Thyroid gland (tissue), 4 donors: ENCODE measurements at regions not wholly inside any gene's neighbourhood (a gene's known extent, or its start where the extent isn't known, plus 50 kb on each side); places are given as distances from the start of the nearest gene placed in this dataset.

Experiments
- DNase-seq, 2 donors: peaks; one replicate each; pipeline ENCODE4 v3.0.0-alpha.2; 2019
- H3K27ac ChIP-seq, 3 donors: fragments of 200-600 bp; sonication (generic); 1 replicate in 2 of 3; 2 replicates in 1 of 3; pipeline ENCODE4 v1.5.1; 2016 to 2019; ENCODE audit warnings: mild to moderate bottlenecking in 1 of 3, moderate library complexity in 1 of 3
- H3K27me3 ChIP-seq: fragments of 200-600 bp; sonication (generic); one replicate; pipeline ENCODE4 v1.5.1; 2019
- H3K36me3 ChIP-seq, 2 donors: fragments of 200-600 bp; sonication (generic); one replicate each; pipeline ENCODE4 v1.5.1; 2016 to 2019
- H3K4me1 ChIP-seq, 2 donors: fragments of 200-600 bp; sonication (generic); one replicate each; pipeline ENCODE4 v1.5.1; 2017 to 2019
- H3K4me3 ChIP-seq, 3 donors: fragments of 200-600 bp; sonication (generic); replicated peaks in 1 of 3; 1 replicate in 2 of 3; 2 replicates in 1 of 3; pipeline ENCODE4 v1.5.1; 2016; ENCODE audit warnings: mild to moderate bottlenecking in 1 of 3
- H3K9me3 ChIP-seq: fragments of 200-600 bp; sonication (generic); one replicate; pipeline ENCODE4 v1.5.1; 2017
- POLR2A ChIP-seq, 2 donors: fragments of 450-650 bp; IDR thresholded peaks; one replicate each; pipeline ENCODE4 v1.6.1; 2017; ENCODE audit warnings: antibody characterized with exemption in 2 of 2, mild to moderate bottlenecking in 2 of 2, moderate library complexity in 1 of 2
- WGBS, 2 donors: methylation state at CpG; one replicate each; pipeline ENCODE4 v1.1.5; 2017; 5-methylcytosine and 5-hydroxymethylcytosine counted together
- intact Hi-C: fragments of 100-400 bp; cut with DNase I; formaldehyde crosslinking; loops from one replicate; pipeline ENCODE4 v1.15.1; 2023
- TF ChIP-seq, protein P1 (sequence below), 6 experiments: fragments of 200-600 bp in 3 of 6; fragments of 450-650 bp in 3 of 6; sonication (generic) in 3 of 6; IDR thresholded peaks; one replicate each; pipeline ENCODE4 v1.5.1; 2016 to 2019; ENCODE audit warnings: antibody characterized with exemption in 6 of 6, mild to moderate bottlenecking in 2 of 6, inconsistent platforms in 1 of 6, moderate library complexity in 1 of 6

DNA sequence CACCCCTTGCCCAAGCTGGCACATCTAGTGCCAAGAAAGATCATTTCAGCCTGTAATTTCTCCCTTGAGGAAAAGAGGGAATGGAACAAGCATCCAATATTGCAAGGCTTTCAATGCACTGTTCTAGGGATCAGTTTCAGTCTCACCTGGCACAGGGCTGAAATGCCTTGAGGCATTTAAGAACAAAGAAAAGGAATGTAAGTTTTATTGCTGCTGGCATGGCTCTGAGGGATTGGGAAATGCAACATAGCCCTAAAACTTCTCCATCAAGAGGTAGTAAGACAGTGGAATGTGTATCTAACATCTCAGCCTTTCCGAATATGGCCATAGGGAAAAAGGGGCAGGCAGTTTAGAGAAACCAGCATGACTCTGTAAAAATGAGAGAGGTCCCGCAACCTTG lies 732.6 kb upstream of the LCORL start:
- Histone ChIP-seq H3K4me3 (no peak overlapping the region), H3K36me3 (no peaks in the 10 kb centered on the region), H3K4me1 (no peaks in the 10 kb centered on the region), H3K27me3 (no peaks in the 10 kb centered on the region), H3K27ac (no peak overlapping the region), H3K9me3 (no peaks in the 10 kb centered on the region)
- WGBS, 2 donors, result 93 to 97% methylated on average over 2 of the region's 2 CpGs
- intact Hi-C loops, result no loop called here
- no peak for DNase-seq
- no peak for TF ChIP-seq POLR2A (IDR thresholded peaks at IDR 0.05)
- TF ChIP-seq, protein P1, sequence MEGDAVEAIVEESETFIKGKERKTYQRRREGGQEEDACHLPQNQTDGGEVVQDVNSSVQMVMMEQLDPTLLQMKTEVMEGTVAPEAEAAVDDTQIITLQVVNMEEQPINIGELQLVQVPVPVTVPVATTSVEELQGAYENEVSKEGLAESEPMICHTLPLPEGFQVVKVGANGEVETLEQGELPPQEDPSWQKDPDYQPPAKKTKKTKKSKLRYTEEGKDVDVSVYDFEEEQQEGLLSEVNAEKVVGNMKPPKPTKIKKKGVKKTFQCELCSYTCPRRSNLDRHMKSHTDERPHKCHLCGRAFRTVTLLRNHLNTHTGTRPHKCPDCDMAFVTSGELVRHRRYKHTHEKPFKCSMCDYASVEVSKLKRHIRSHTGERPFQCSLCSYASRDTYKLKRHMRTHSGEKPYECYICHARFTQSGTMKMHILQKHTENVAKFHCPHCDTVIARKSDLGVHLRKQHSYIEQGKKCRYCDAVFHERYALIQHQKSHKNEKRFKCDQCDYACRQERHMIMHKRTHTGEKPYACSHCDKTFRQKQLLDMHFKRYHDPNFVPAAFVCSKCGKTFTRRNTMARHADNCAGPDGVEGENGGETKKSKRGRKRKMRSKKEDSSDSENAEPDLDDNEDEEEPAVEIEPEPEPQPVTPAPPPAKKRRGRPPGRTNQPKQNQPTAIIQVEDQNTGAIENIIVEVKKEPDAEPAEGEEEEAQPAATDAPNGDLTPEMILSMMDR (IDR thresholded peaks at IDR 0.05), result no peak

DNA sequence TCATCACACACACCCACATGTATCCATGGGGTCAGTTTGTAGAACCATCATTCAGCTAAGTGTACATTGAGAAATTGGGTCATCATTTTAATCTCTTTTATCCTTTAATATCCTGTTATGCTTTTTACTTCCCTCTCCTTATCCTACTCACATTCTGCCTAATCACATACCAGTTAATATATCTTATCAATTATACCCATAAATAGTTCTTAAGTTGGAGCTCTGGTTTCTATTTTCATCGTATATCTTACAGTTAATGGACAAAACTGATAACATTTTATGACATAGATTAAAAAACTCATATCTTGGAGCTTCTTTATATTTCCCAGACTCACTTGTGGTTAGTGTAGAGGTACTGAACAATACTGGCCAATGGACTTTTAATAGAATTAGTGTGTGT lies 729.5 kb upstream of the LCORL start:
- DNase-seq, result no peak
- no peaks in the 10 kb centered on the region for H3K4me1 ChIP-seq
- TF ChIP-seq POLR2A (IDR thresholded peaks at IDR 0.05), result no peak
- TF ChIP-seq, protein P1 (IDR thresholded peaks at IDR 0.05), result no peak
- no peak overlapping the region for H3K27ac ChIP-seq
- intact Hi-C loops, result no loop called here
- no peaks in the 10 kb centered on the region for H3K36me3 ChIP-seq
- no peak overlapping the region for H3K4me3 ChIP-seq
- H3K9me3 ChIP-seq, result no peaks in the 10 kb centered on the region
- no peaks in the 10 kb centered on the region for H3K27me3 ChIP-seq
- WGBS, 2 donors, result 81 to 83% methylated on average over 1 of the region's 1 CpG

DNA sequence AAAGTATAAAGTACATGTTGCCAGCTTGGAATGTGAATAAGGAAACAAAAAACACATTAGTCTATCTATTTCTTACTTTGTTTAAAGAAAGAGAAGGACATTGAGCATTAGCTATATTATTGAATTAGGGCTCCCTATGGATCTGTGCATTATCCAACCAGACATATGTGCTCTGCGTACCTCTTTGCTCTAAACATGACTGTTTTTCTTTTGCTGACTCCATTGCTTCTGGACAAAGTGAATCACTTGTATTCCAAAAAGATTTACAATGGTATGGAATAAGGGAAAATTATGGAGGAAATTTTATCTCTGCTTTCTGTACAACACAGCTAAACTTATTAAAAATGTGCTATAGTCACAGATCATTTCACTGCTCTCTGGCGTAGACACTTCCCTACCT lies 727.8 kb upstream of the LCORL start:
- intact Hi-C loops, result no loop called here
- H3K36me3 ChIP-seq, result no peaks in the 10 kb centered on the region
- no peak for DNase-seq
- no peak overlapping the region for H3K27ac ChIP-seq
- TF ChIP-seq POLR2A (IDR thresholded peaks at IDR 0.05), result no peak
- TF ChIP-seq, protein P1 (IDR thresholded peaks at IDR 0.05), result no peak
- WGBS, 2 donors, result 39 to 87% methylated on average over 2 of the region's 2 CpGs
- no peak overlapping the region for H3K4me3 ChIP-seq
- H3K9me3 ChIP-seq, result no peaks in the 10 kb centered on the region
- no peaks in the 10 kb centered on the region for H3K4me1 ChIP-seq
- no peaks in the 10 kb centered on the region for H3K27me3 ChIP-seq

DNA sequence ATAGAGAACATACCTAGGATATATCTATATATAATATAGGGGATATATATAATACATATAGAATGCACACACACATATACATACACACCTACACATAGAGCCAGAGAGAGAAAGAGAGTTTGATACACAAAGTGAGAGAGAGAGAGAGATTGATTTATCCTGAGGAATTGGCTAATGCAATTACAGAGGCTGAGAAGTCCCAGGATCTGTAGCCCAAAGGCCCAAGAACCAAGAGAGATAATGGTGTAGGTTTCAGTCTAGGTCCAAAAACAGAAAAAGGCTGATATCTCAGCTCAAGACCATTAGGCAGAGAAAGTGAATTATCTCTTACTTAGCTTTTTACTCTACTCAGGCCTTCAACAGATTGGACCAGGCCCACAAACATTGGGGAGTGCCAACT lies 715.0 kb upstream of the LCORL start:
- Histone ChIP-seq H3K4me1 (no peaks in the 10 kb centered on the region), H3K36me3 (no peaks in the 10 kb centered on the region), H3K4me3 (no peak overlapping the region), H3K27ac (no peak overlapping the region), H3K27me3 (no peaks in the 10 kb centered on the region), H3K9me3 (no peaks in the 10 kb centered on the region)
- intact Hi-C loops, result no loop called here
- DNase-seq, result no peak
- no peak for TF ChIP-seq POLR2A (IDR thresholded peaks at IDR 0.05)
- TF ChIP-seq, protein P1 (IDR thresholded peaks at IDR 0.05), result no peak

DNA sequence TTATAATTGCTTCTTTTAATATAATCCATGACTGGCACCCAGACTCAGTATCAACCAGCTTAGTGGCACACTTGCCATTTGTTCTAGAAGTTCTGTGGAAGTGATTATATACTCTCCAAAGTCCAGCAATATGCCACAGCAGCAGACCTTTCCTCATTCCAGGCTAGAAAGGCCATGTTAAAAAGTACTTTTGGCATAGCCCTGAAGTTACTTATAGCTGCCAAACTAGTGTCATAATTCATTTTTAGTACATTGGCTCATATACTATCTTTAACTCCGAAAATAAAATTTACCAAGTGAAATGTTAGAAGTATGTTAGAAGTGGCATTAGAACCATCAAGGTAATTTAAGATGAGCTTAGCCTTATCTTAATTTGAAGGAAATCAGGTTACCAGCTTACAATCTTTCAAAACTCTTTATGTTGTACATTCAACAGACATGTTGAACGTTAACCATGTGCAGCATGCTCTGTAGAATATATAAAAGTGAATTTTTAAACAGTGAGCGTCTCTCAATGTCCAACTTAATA lies 714.2 kb upstream of the LCORL start:
- H3K27me3 ChIP-seq, result no peaks in the 10 kb centered on the region
- WGBS, 2 donors, result 83 to 91% methylated on average over 3 of the region's 3 CpGs
- intact Hi-C loops, result no loop called here
- H3K36me3 ChIP-seq, result no peaks in the 10 kb centered on the region
- no peak for DNase-seq
- H3K4me1 ChIP-seq, result no peaks in the 10 kb centered on the region
- no peak overlapping the region for H3K27ac ChIP-seq
- TF ChIP-seq, protein P1 (IDR thresholded peaks at IDR 0.05), result no peak
- no peak for TF ChIP-seq POLR2A (IDR thresholded peaks at IDR 0.05)
- H3K4me3 ChIP-seq, result no peak overlapping the region
- H3K9me3 ChIP-seq, result no peaks in the 10 kb centered on the region
